ENCODE measurements at regions not wholly inside any gene's neighbourhood (a gene's known extent, or its start where the extent isn't known, plus 50 kb on each side); places are given as distances from the start of the nearest gene placed in this dataset.

DNA sequence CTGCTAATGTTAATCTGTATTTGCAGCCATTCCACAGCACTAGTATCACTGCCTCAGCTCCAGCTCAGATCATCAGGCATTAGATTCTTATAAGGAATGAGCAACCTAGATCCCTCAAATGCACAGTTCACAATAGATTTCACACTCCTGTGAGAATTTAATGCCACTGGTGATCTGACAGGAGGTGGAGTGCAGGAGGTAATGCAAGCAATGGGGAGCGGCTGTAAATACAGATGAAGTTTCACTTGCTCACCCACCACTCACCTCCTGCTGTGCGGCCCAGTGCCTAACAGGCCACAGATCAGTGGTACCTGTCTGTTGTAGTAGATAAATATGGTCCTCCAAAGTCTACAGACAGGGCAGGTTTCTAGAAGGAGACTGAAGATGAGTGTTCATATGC is 97.7 kb upstream of the TMEFF2 start:
- H3K4me1 Mint-ChIP-seq: no peaks in the 10 kb centered on the region
- no peak overlapping the region for H3K27ac Mint-ChIP-seq
- Histone ChIP-seq H3K4me3 (ENCODE audit: low read length) (no peak overlapping the region), H3K27me3 (ENCODE audit: insufficient read depth, low read length, poor library complexity, severe bottlenecking) (no peaks in the 10 kb centered on the region), H3K27ac (ENCODE audit: low read depth, low read length) (no peak overlapping the region), H3K4me1 (ENCODE audit: insufficient read depth, low read length) (no peaks in the 10 kb centered on the region), H3K36me3 (ENCODE audit: insufficient read depth, low read length) (no peaks in the 10 kb centered on the region), H3K9me3 (ENCODE audit: low read length) (no peaks in the 10 kb centered on the region)
- POLR2A ChIA-PET: no interaction called here
- no peaks in the 10 kb centered on the region for H3K27me3 Mint-ChIP-seq
- H3K4me3 Mint-ChIP-seq: no peak overlapping the region
- no peaks in the 10 kb centered on the region for H3K36me3 Mint-ChIP-seq
- peaks cover 0 to 3% (median 0%) of the 10 kb centered on the region in 5 donors for H3K9me3 Mint-ChIP-seq
- CTCF ChIA-PET: no interaction called here
- no peak for DNase-seq

DNA sequence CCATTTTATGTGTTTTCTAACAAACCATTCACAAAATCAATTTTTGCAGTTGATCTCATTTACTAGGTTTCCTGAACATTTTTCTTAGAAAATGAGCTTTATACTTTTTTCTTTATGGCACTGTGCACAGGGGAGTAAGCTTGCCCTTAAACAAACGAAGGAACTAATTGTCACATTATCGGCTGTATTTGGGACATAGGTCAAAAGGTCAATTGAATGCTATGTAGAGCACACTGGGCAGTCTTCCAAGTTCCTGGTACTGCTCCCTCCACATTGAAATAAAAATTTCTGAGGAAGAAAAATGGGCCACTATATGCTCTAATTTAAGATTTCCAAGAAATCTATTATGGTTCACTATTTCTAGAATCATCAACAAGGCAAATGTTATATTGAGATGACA is 93.6 kb upstream of the TMEFF2 start:
- H3K27me3 Mint-ChIP-seq: no peaks in the 10 kb centered on the region
- POLR2A ChIA-PET: no interaction called here
- CTCF ChIA-PET: no interaction called here

DNA sequence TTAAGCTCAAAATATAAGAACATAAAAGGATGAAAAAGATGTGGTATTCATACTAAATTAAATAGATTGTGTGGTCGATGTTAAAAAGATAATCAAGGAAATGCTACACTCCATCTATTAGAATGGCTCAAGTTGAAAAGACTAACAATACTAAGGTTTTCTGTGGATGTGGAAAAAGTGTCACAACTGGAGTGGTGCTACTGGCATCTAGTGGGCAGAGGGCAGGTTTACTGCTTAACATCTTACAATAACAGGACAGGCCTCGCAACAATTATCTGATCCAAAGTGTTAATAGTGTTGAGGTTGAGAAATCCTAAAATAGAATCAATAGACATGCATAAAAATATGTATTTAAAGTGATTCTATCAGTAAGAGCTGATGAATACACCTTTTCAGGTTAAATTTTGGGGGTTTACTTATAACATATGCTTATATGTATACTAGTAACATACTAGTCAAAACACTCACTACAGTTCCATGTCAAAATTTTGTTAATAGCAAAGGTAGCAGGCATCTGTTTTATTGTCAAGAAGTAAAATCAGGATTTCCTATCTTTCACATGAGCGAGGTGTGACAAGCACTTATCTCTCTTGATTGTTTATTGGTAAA is 91.5 kb upstream of the TMEFF2 start:
- Histone ChIP-seq H3K4me3 (ENCODE audit: low read length) (no peak overlapping the region), H3K9me3 (ENCODE audit: low read length) (no peaks in the 10 kb centered on the region), H3K27ac (ENCODE audit: low read depth, low read length) (no peak overlapping the region), H3K4me1 (ENCODE audit: insufficient read depth, low read length) (no peaks in the 10 kb centered on the region), H3K36me3 (ENCODE audit: insufficient read depth, low read length) (no peaks in the 10 kb centered on the region), H3K27me3 (ENCODE audit: insufficient read depth, low read length, poor library complexity, severe bottlenecking) (no peaks in the 10 kb centered on the region)
- no peak overlapping the region for H3K4me3 Mint-ChIP-seq
- no peak for DNase-seq
- peaks cover 0 to 1% (median 0%) of the 10 kb centered on the region in 5 donors for H3K9me3 Mint-ChIP-seq
- no peaks in the 10 kb centered on the region for H3K36me3 Mint-ChIP-seq
- H3K27ac Mint-ChIP-seq: no peak overlapping the region
- no peaks in the 10 kb centered on the region for H3K27me3 Mint-ChIP-seq
- no peaks in the 10 kb centered on the region for H3K4me1 Mint-ChIP-seq
- ChIA-PET CTCF (no interaction called here), POLR2A (no interaction called here)

More for the DNA sequence above, 93.6 kb upstream of the TMEFF2 start:
- no peak overlapping the region for H3K4me3 Mint-ChIP-seq
- H3K9me3 Mint-ChIP-seq: peaks cover 0 to 3% (median 0%) of the 10 kb centered on the region in 5 donors
- Histone ChIP-seq H3K4me3 (ENCODE audit: low read length) (no peak overlapping the region), H3K36me3 (ENCODE audit: insufficient read depth, low read length) (no peaks in the 10 kb centered on the region), H3K4me1 (ENCODE audit: insufficient read depth, low read length) (no peaks in the 10 kb centered on the region), H3K9me3 (ENCODE audit: low read length) (no peaks in the 10 kb centered on the region), H3K27me3 (ENCODE audit: insufficient read depth, low read length, poor library complexity, severe bottlenecking) (no peaks in the 10 kb centered on the region), H3K27ac (ENCODE audit: low read depth, low read length) (no peak overlapping the region)
- H3K36me3 Mint-ChIP-seq: no peaks in the 10 kb centered on the region
- no peaks in the 10 kb centered on the region for H3K4me1 Mint-ChIP-seq
- no peak overlapping the region for H3K27ac Mint-ChIP-seq
- no peak for DNase-seq

DNA sequence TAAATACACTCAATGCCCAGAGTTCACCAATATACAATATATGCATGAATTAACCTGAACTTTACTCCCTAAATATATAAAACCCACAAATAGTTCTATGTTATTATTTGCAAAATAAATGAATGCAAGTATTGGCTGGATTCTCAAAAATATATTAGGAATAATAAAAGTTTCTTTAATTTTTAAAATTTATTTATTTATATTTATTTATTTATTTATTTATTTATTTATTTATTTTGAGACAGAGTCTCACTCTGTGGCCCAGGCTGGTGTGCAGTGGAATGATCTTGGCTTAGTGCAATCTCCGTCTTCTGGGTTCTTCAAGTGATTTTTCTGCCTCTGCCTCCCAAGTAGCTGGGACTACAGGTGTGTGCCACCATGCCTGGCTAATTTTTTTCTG is 88.7 kb upstream of the TMEFF2 start:
- no peak for DNase-seq
- Mint-ChIP-seq H3K4me3 (no peak overlapping the region), H3K27ac (no peak overlapping the region), H3K36me3 (no peaks in the 10 kb centered on the region), H3K4me1 (no peaks in the 10 kb centered on the region), H3K9me3 (peaks cover 0 to 1% (median 0%) of the 10 kb centered on the region in 5 donors), H3K27me3 (no peaks in the 10 kb centered on the region)
- CTCF ChIA-PET: no interaction called here
- Histone ChIP-seq H3K4me3 (ENCODE audit: low read length) (no peak overlapping the region), H3K27me3 (ENCODE audit: insufficient read depth, low read length, poor library complexity, severe bottlenecking) (no peaks in the 10 kb centered on the region), H3K9me3 (ENCODE audit: low read length) (no peaks in the 10 kb centered on the region), H3K4me1 (ENCODE audit: insufficient read depth, low read length) (no peaks in the 10 kb centered on the region), H3K36me3 (ENCODE audit: insufficient read depth, low read length) (no peaks in the 10 kb centered on the region), H3K27ac (ENCODE audit: low read depth, low read length) (no peak overlapping the region)
- POLR2A ChIA-PET: no interaction called here

DNA sequence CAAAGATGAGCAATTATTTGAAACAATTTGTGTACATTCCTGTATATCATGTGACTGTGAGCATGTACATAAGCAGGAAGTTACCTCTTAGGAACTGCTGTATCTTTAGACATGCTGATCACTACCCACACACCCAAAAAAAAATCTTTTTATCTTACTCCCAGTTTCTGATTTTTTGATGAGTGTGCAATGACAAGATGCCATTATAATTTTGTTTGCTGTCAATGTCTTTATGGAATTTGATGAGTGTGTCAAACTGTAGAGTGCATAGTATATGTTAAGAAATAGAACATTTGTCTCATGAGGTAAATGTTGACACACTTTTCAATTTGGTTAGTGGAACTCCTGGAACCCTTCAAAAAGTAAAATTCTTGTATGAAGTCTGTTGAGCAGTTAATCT is 84.0 kb upstream of the TMEFF2 start:
- POLR2A ChIA-PET: no interaction called here
- Histone ChIP-seq H3K9me3 (ENCODE audit: low read length) (no peaks in the 10 kb centered on the region), H3K36me3 (ENCODE audit: insufficient read depth, low read length) (no peaks in the 10 kb centered on the region), H3K4me1 (ENCODE audit: insufficient read depth, low read length) (no peaks in the 10 kb centered on the region), H3K4me3 (ENCODE audit: low read length) (no peak overlapping the region), H3K27me3 (ENCODE audit: insufficient read depth, low read length, poor library complexity, severe bottlenecking) (no peaks in the 10 kb centered on the region), H3K27ac (ENCODE audit: low read depth, low read length) (no peak overlapping the region)
- Mint-ChIP-seq H3K27ac (no peak overlapping the region), H3K36me3 (no peaks in the 10 kb centered on the region), H3K4me1 (no peaks in the 10 kb centered on the region), H3K4me3 (no peak overlapping the region), H3K27me3 (no peaks in the 10 kb centered on the region), H3K9me3 (peaks cover 0 to 9% (median 6%) of the 10 kb centered on the region in 5 donors)
- DNase-seq: no peak
- CTCF ChIA-PET: no interaction called here

DNA sequence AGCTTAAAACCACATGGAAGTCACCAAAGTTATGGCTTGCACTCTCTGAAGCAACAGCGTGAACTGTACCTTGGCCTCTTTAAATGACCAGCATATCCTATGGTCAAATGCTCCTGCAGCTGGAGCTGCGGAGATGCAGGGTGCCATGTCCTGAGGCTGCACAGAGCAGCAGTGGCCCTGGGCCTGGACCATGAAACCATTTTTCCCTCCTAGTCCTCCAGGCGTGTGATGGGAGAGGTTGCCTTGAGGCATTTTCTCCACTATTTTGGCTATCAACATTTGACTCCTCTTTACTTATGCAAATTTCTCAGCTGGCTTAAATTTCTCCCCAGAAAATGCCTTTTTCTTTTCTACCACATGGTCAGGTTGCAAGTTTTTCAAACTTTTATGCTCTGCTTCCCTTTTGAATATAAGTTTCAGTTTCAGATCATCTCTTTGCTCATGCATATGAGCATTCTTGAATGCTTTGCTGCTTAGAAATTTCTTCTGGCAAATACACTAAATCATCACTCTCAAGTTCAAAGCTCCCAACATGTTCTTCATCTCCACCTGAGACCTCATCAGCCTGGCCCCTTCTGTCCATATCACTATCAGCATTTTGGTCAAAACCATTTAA is 82.9 kb upstream of the TMEFF2 start:
- Mint-ChIP-seq H3K9me3 (peaks cover 0 to 9% (median 4%) of the 10 kb centered on the region in 5 donors), H3K27me3 (no peaks in the 10 kb centered on the region), H3K4me1 (no peaks in the 10 kb centered on the region), H3K36me3 (no peaks in the 10 kb centered on the region), H3K4me3 (no peak overlapping the region), H3K27ac (no peak overlapping the region)
- Histone ChIP-seq H3K36me3 (ENCODE audit: insufficient read depth, low read length) (no peaks in the 10 kb centered on the region), H3K27ac (ENCODE audit: low read depth, low read length) (no peak overlapping the region), H3K9me3 (ENCODE audit: low read length) (no peaks in the 10 kb centered on the region), H3K27me3 (ENCODE audit: insufficient read depth, low read length, poor library complexity, severe bottlenecking) (no peaks in the 10 kb centered on the region), H3K4me1 (ENCODE audit: insufficient read depth, low read length) (no peaks in the 10 kb centered on the region), H3K4me3 (ENCODE audit: low read length) (no peak overlapping the region)
- CTCF ChIA-PET: no interaction called here
- no peak for DNase-seq
- POLR2A ChIA-PET: no interaction called here

DNA sequence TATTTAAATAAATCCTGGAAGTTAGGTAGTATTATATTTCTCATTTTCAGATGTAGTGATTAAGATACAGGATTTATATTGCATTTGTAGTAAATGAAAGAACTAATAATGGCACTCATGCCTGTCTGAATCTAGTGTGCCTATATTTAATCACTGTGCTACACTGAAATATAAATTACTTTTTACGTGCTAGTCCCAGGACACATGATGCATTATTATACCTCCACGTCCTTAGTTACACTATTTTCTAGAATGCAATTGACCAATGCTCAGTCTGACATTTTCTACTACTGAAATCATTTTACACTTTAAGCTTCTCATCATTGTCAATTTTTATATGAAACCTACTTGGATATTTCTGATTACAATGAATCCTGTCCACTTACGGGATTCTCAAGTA is 80.9 kb upstream of the TMEFF2 start:
- no peaks in the 10 kb centered on the region for H3K4me1 ChIP-seq (ENCODE audit: insufficient read depth, low read length)
- H3K27me3 ChIP-seq (ENCODE audit: insufficient read depth, low read length, poor library complexity, severe bottlenecking): no peaks in the 10 kb centered on the region
- POLR2A ChIA-PET: no interaction called here
- H3K36me3 ChIP-seq (ENCODE audit: insufficient read depth, low read length): no peaks in the 10 kb centered on the region
- no peak overlapping the region for H3K27ac ChIP-seq (ENCODE audit: low read depth, low read length)
- Mint-ChIP-seq H3K27ac (no peak overlapping the region), H3K4me1 (no peaks in the 10 kb centered on the region), H3K27me3 (no peaks in the 10 kb centered on the region), H3K36me3 (no peaks in the 10 kb centered on the region), H3K4me3 (no peak overlapping the region), H3K9me3 (peaks cover 0 to 9% (median 4%) of the 10 kb centered on the region in 5 donors)
- CTCF ChIA-PET: no interaction called here
- no peak for DNase-seq
- no peak overlapping the region for H3K4me3 ChIP-seq (ENCODE audit: low read length)
- H3K9me3 ChIP-seq (ENCODE audit: low read length): no peaks in the 10 kb centered on the region

DNA sequence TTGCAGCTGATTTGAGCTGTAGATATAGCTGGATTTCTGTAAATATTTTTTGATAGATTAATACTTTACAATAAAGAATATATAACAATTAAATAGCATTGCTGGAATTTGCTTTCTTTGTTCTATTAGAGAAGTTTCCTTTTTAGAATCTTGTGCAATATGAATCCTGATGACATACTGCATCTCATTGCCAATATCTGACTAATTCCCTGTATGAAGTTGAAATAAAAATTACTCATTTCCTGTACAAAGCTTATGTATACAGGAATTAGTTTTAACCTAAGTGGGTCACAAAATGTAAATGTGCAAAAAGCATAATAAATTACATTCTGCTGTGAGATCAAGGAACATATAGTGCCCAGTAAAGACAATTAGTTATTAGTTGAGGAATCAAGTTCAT is 72.8 kb upstream of the TMEFF2 start:
- Histone ChIP-seq H3K4me3 (ENCODE audit: low read length) (no peak overlapping the region), H3K9me3 (ENCODE audit: low read length) (no peaks in the 10 kb centered on the region), H3K27me3 (ENCODE audit: insufficient read depth, low read length, poor library complexity, severe bottlenecking) (no peaks in the 10 kb centered on the region), H3K36me3 (ENCODE audit: insufficient read depth, low read length) (no peaks in the 10 kb centered on the region), H3K27ac (ENCODE audit: low read depth, low read length) (no peak overlapping the region), H3K4me1 (ENCODE audit: insufficient read depth, low read length) (no peaks in the 10 kb centered on the region)
- H3K27ac Mint-ChIP-seq: no peak overlapping the region
- no peak overlapping the region for H3K4me3 Mint-ChIP-seq
- ChIA-PET POLR2A (no interaction called here), CTCF (no interaction called here)
- DNase-seq: no peak
- no peaks in the 10 kb centered on the region for H3K27me3 Mint-ChIP-seq
- no peaks in the 10 kb centered on the region for H3K9me3 Mint-ChIP-seq
- no peaks in the 10 kb centered on the region for H3K4me1 Mint-ChIP-seq
- no peaks in the 10 kb centered on the region for H3K36me3 Mint-ChIP-seq

DNA sequence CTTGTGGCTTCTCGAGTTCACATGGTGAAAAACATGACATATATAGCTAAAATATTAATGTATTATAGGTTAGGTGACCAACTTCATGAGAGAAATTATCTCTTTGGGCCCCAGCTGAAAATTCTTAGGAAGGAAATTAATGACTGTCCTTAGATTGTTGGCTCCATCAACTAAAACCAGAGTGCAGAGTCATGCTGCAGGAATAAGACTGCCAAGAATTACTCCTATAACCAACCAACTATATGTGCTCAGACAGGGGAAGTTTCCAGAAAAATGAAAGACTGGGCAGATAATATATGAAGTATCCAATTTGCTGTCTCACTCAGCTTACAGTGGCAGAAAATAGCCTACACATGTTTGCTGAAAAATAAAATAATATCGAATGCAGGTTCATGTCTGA is 71.0 kb upstream of the TMEFF2 start:
- Histone ChIP-seq H3K9me3 (ENCODE audit: low read length) (no peaks in the 10 kb centered on the region), H3K36me3 (ENCODE audit: insufficient read depth, low read length) (no peaks in the 10 kb centered on the region), H3K4me3 (ENCODE audit: low read length) (no peak overlapping the region), H3K4me1 (ENCODE audit: insufficient read depth, low read length) (no peaks in the 10 kb centered on the region), H3K27ac (ENCODE audit: low read depth, low read length) (no peak overlapping the region), H3K27me3 (ENCODE audit: insufficient read depth, low read length, poor library complexity, severe bottlenecking) (no peaks in the 10 kb centered on the region)
- Mint-ChIP-seq H3K4me3 (no peak overlapping the region), H3K4me1 (no peaks in the 10 kb centered on the region), H3K27me3 (no peaks in the 10 kb centered on the region), H3K9me3 (no peaks in the 10 kb centered on the region), H3K27ac (no peak overlapping the region), H3K36me3 (no peaks in the 10 kb centered on the region)
- POLR2A ChIA-PET: no interaction called here
- DNase-seq: no peak
- CTCF ChIA-PET: no interaction called here
